ENCODE measurements at regions not wholly inside any gene's neighbourhood (a gene's known extent, or its start where the extent isn't known, plus 50 kb on each side); places are given as distances from the start of the nearest gene placed in this dataset.

DNA sequence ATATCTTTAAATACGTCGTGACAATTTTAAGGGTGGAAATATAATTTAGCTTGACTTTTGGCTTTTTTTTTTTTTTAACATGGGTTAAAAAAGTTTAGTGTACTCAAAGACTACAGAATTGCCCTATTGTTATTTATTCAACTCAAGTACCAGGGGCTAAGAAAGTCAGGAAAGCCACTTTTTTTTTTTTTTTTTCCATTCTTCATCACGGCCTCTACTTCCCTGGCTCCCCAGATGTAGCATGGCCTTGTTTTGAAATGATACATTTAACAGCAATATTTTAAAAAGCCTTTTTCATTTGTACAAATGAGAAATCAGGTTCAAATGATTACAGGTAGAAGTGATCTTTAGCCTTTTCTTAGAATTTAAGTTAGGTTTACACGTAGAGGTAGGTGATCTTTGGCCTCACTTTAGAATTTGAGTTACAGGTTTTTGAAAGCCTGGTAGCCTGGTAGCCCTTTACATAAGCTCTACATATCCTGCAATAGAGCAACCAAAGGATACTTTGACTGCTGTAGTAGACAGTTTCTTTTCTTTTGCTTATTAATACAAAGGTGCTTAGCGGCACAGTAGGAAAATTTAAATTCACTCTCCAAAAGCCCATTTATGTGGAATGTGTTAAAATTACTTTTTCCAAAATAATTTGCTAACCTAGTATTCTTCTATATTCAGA, 160.5 kb upstream of the MMS22L start:
- no peak for TF ChIP-seq POLR2A (IDR thresholded peaks at IDR 0.05)
- DNase-seq = no peak
- H3K4me3 ChIP-seq = no peak overlapping the region
- no peaks in the 10 kb centered on the region for H3K9me3 ChIP-seq (replicated peaks in 1 of 3)
- 84 to 90% (median 87%) methylated on average over 5 of the region's 5 CpGs for WGBS, 4 donors
- H3K36me3 ChIP-seq (replicated peaks in 1 of 2) = no peaks in the 10 kb centered on the region
- no peaks in the 10 kb centered on the region for H3K27me3 ChIP-seq
- no peak overlapping the region for H3K27ac ChIP-seq
- no peaks in the 10 kb centered on the region for H3K4me1 ChIP-seq (replicated peaks in 1 of 2)
- intact Hi-C loops (cut with DNase I) = no loop called here

DNA sequence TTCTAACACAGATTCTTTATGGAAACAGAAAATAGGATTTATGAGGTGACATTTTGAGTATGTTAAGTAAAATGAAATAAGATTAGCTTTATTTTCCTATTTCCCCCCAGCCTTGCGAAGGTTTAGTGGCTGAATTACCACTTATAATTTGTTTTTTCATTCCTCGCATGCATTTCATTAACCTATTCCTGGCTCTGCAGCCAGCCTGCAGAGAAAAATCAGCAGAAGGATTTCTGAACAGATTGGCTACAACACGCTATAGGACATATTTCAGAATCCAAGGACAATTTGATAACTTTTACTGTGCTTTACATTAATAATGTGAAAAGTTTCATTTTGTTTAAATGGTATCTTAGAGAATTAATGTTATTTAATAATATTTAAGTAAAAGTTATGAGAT, 162.4 kb upstream of the MMS22L start:
- intact Hi-C loops (cut with DNase I) = no loop called here
- Histone ChIP-seq H3K27me3 (no peaks in the 10 kb centered on the region), H3K27ac (no peak overlapping the region), H3K36me3 (replicated peaks in 1 of 2) (no peaks in the 10 kb centered on the region), H3K4me1 (replicated peaks in 1 of 2) (no peaks in the 10 kb centered on the region), H3K4me3 (no peak overlapping the region), H3K9me3 (replicated peaks in 1 of 3) (no peaks in the 10 kb centered on the region)
- 47 to 52% (median 51%) methylated on average over 3 of the region's 3 CpGs for whole genome bisulfite sequencing, 4 donors
- DNase-seq = no peak
- no peak for TF ChIP-seq POLR2A (IDR thresholded peaks at IDR 0.05)
- TF ChIP-seq, protein P1, sequence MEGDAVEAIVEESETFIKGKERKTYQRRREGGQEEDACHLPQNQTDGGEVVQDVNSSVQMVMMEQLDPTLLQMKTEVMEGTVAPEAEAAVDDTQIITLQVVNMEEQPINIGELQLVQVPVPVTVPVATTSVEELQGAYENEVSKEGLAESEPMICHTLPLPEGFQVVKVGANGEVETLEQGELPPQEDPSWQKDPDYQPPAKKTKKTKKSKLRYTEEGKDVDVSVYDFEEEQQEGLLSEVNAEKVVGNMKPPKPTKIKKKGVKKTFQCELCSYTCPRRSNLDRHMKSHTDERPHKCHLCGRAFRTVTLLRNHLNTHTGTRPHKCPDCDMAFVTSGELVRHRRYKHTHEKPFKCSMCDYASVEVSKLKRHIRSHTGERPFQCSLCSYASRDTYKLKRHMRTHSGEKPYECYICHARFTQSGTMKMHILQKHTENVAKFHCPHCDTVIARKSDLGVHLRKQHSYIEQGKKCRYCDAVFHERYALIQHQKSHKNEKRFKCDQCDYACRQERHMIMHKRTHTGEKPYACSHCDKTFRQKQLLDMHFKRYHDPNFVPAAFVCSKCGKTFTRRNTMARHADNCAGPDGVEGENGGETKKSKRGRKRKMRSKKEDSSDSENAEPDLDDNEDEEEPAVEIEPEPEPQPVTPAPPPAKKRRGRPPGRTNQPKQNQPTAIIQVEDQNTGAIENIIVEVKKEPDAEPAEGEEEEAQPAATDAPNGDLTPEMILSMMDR (IDR thresholded peaks at IDR 0.05) = no peak

DNA sequence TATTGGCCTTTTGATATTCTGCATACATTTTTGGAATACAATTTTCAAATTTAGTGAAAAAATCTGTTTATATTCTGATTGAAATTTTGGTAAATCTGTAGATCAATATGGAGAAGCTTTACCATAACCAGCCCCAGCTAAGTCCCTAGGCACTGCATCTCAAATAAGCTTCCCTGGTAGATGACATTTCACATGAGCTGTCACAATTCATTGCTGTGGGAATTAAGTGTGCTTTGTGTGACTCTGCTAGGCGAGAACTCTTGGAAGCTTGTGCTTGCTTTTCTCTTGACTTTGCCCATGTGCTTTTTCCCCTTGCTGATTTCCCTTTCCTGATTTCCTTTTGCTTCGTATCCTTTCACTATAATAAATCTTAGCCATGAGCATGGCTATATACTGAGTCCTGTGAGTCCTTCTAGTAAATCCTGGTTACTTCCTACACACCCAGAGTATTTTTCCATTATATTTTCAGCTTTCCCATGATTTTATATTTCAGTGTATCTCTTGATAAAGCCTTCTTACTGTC, 166.5 kb upstream of the MMS22L start:
- Histone ChIP-seq H3K4me1 (replicated peaks in 1 of 2) (no peaks in the 10 kb centered on the region), H3K4me3 (no peak overlapping the region), H3K27ac (no peak overlapping the region), H3K27me3 (no peaks in the 10 kb centered on the region), H3K36me3 (replicated peaks in 1 of 2) (no peaks in the 10 kb centered on the region), H3K9me3 (replicated peaks in 1 of 3) (no peaks in the 10 kb centered on the region)
- TF ChIP-seq, protein P1 (IDR thresholded peaks at IDR 0.05) = no peak
- no peak for TF ChIP-seq POLR2A (IDR thresholded peaks at IDR 0.05)
- no peak for DNase-seq
- intact Hi-C loops (cut with DNase I) = no loop called here
- 55 to 65% (median 60%) methylated on average over 2 of the region's 2 CpGs for WGBS, 4 donors

DNA sequence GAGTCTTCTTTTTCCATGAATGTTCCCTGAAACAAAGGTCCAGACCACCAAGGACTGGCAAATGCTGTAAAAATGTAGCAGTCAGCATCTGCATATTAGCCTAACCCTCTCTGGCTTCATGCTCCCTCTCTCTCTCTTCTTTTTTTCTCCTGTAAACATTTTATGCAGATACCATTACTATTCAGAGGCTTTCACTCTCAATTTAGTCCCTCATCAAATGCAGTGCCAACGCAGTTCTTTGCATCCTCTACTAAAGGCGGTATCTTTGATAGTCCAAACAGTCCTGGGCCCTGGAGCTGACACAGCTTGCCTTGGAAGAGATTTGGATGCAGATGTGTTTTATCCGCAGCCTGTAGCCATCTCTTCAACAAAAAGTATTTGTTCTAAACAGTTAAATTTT, 167.1 kb upstream of the MMS22L start:
- H3K36me3 ChIP-seq (replicated peaks in 1 of 2) = no peaks in the 10 kb centered on the region
- no peak for TF ChIP-seq POLR2A (IDR thresholded peaks at IDR 0.05)
- TF ChIP-seq, protein P1 (IDR thresholded peaks at IDR 0.05) = no peak
- intact Hi-C loops (cut with DNase I) = no loop called here
- H3K27me3 ChIP-seq = no peaks in the 10 kb centered on the region
- 69 to 83% (median 76%) methylated on average over 3 of the region's 3 CpGs for WGBS, 4 donors
- no peak for DNase-seq
- no peaks in the 10 kb centered on the region for H3K4me1 ChIP-seq (replicated peaks in 1 of 2)
- H3K4me3 ChIP-seq = no peak overlapping the region
- no peak overlapping the region for H3K27ac ChIP-seq
- H3K9me3 ChIP-seq (replicated peaks in 1 of 3) = no peaks in the 10 kb centered on the region

DNA sequence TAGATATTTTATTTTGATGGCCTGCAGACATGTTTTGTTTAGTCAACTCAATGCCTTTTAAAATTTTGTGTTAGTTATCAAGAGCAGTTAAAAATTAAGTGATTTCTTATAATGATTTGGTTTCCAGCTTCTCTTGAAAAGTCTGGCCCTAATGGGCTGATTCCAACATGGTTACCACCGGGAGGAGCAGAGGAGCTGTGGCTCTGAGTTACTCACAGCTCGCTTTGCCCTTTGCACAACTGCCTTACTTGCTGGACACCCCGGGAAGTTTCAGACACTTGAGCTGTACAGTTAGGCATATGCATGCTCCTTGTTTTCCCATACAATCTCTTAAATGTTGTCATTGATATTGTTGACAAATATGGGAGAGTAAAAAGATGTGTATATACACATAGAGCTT, 173.1 kb upstream of the MMS22L start:
- WGBS, 4 donors = 63 to 89% (median 70%) methylated on average over 3 of the region's 3 CpGs

More for the DNA sequence above, 173.1 kb upstream of the MMS22L start:
- no peak overlapping the region for H3K27ac ChIP-seq
- no peak for DNase-seq
- no peaks in the 10 kb centered on the region for H3K36me3 ChIP-seq (replicated peaks in 1 of 2)
- no peak overlapping the region for H3K4me3 ChIP-seq
- H3K27me3 ChIP-seq = no peaks in the 10 kb centered on the region
- intact Hi-C loops (cut with DNase I) = no loop called here
- TF ChIP-seq, protein P1 (IDR thresholded peaks at IDR 0.05) = no peak
- TF ChIP-seq POLR2A (IDR thresholded peaks at IDR 0.05) = no peak
- H3K9me3 ChIP-seq (replicated peaks in 1 of 3) = no peaks in the 10 kb centered on the region
- no peaks in the 10 kb centered on the region for H3K4me1 ChIP-seq (replicated peaks in 1 of 2)
